ENCODE measurements at regions not wholly inside any gene's neighbourhood (a gene's known extent, or its start where the extent isn't known, plus 50 kb on each side); places are given as distances from the start of the nearest gene placed in this dataset.

GRCh38 chr3:157626817-157627216 lies 123.6 kb upstream of the VEPH1 start:
- TF ChIP-seq CTCF (conservative IDR thresholded peaks at IDR 0.05 in 1 of 2, IDR thresholded peaks at IDR 0.05 in 1 of 2; ENCODE audit: low read depth in 1 of 2, low read length in 2 of 2) (no peak), EZH2 (IDR thresholded peaks at IDR 0.05; ENCODE audit: low read length, missing control alignments) (no peak)
- H2AFZ ChIP-seq (ENCODE audit: low read length) = no peak overlapping the region
- H4K20me1 ChIP-seq (ENCODE audit: control insufficient read depth, extremely low read depth, insufficient read depth, low read length) = no peaks in the 10 kb centered on the region
- peaks cover 4% of the 10 kb centered on the region for H3K27me3 ChIP-seq (ENCODE audit: control insufficient read depth, insufficient read depth, low read length)
- no peaks in the 10 kb centered on the region for H3K79me2 ChIP-seq (ENCODE audit: control insufficient read depth, insufficient read depth, low read length)
- DNase-seq (ENCODE audit: low read depth in 2 of 2) = no peak
- H3K27ac ChIP-seq (ENCODE audit: insufficient read depth, low read length) = no peak overlapping the region
- H3K9ac ChIP-seq (ENCODE audit: insufficient read depth, low read length) = no peak overlapping the region
- no peaks in the 10 kb centered on the region for H3K4me1 ChIP-seq (ENCODE audit: control insufficient read depth, extremely low read depth, insufficient read depth, low read length)
- no peak overlapping the region for H3K4me3 ChIP-seq (replicated peaks in 1 of 4; ENCODE audit: control extremely low read depth in 1 of 4, insufficient read depth in 1 of 4, low read depth in 3 of 4, low read length in 4 of 4)
- H3K4me2 ChIP-seq (ENCODE audit: extremely low read depth, insufficient read depth, low read length) = no peak overlapping the region
- no peaks in the 10 kb centered on the region for H3K9me3 ChIP-seq (ENCODE audit: control insufficient read depth, insufficient read depth, low read depth, low read length)
- no peaks in the 10 kb centered on the region for H3K36me3 ChIP-seq (ENCODE audit: control insufficient read depth, insufficient read depth, low read length)

- no peaks in the 10 kb centered on the region for H3K9me3 ChIP-seq (ENCODE audit: control insufficient read depth, insufficient read depth, low read depth, low read length)
- H3K27me3 ChIP-seq (ENCODE audit: control insufficient read depth, insufficient read depth, low read length) = no peaks in the 10 kb centered on the region
- H3K4me1 ChIP-seq (ENCODE audit: control insufficient read depth, extremely low read depth, insufficient read depth, low read length) = no peaks in the 10 kb centered on the region
- no peak overlapping the region for H3K4me3 ChIP-seq (replicated peaks in 1 of 4; ENCODE audit: control extremely low read depth in 1 of 4, insufficient read depth in 1 of 4, low read depth in 3 of 4, low read length in 4 of 4)
- no peaks in the 10 kb centered on the region for H4K20me1 ChIP-seq (ENCODE audit: control insufficient read depth, extremely low read depth, insufficient read depth, low read length)
- no peak overlapping the region for H3K27ac ChIP-seq (ENCODE audit: insufficient read depth, low read length)
- no peak for DNase-seq (ENCODE audit: low read depth in 2 of 2)
- H3K4me2 ChIP-seq (ENCODE audit: extremely low read depth, insufficient read depth, low read length) = no peak overlapping the region
- H2AFZ ChIP-seq (ENCODE audit: low read length) = no peak overlapping the region
- TF ChIP-seq CTCF (conservative IDR thresholded peaks at IDR 0.05 in 1 of 2, IDR thresholded peaks at IDR 0.05 in 1 of 2; ENCODE audit: low read depth in 1 of 2, low read length in 2 of 2) (no peak), EZH2 (IDR thresholded peaks at IDR 0.05; ENCODE audit: low read length, missing control alignments) (no peak)
- H3K36me3 ChIP-seq (ENCODE audit: control insufficient read depth, insufficient read depth, low read length) = no peaks in the 10 kb centered on the region
- H3K79me2 ChIP-seq (ENCODE audit: control insufficient read depth, insufficient read depth, low read length) = no peaks in the 10 kb centered on the region
- no peak overlapping the region for H3K9ac ChIP-seq (ENCODE audit: insufficient read depth, low read length)
Measured at GRCh38 chr3:157624801-157625200, 121.6 kb upstream of the VEPH1 start.

GRCh38 chr3:157618886-157619285 lies 115.7 kb upstream of the VEPH1 start:
- no peaks in the 10 kb centered on the region for H3K36me3 ChIP-seq (ENCODE audit: control insufficient read depth, insufficient read depth, low read length)
- no peak overlapping the region for H2AFZ ChIP-seq (ENCODE audit: low read length)
- H4K20me1 ChIP-seq (ENCODE audit: control insufficient read depth, extremely low read depth, insufficient read depth, low read length) = no peaks in the 10 kb centered on the region
- H3K27me3 ChIP-seq (ENCODE audit: control insufficient read depth, insufficient read depth, low read length) = no peaks in the 10 kb centered on the region
- TF ChIP-seq CTCF (conservative IDR thresholded peaks at IDR 0.05 in 1 of 2, IDR thresholded peaks at IDR 0.05 in 1 of 2; ENCODE audit: low read depth in 1 of 2, low read length in 2 of 2) (no peak), EZH2 (IDR thresholded peaks at IDR 0.05; ENCODE audit: low read length, missing control alignments) (no peak)
- no peaks in the 10 kb centered on the region for H3K9me3 ChIP-seq (ENCODE audit: control insufficient read depth, insufficient read depth, low read depth, low read length)
- H3K79me2 ChIP-seq (ENCODE audit: control insufficient read depth, insufficient read depth, low read length) = no peaks in the 10 kb centered on the region
- H3K9ac ChIP-seq (ENCODE audit: insufficient read depth, low read length) = no peak overlapping the region
- DNase-seq (ENCODE audit: low read depth in 2 of 2) = no peak
- H3K27ac ChIP-seq (ENCODE audit: insufficient read depth, low read length) = no peak overlapping the region
- H3K4me1 ChIP-seq (ENCODE audit: control insufficient read depth, extremely low read depth, insufficient read depth, low read length) = no peaks in the 10 kb centered on the region
- H3K4me2 ChIP-seq (ENCODE audit: extremely low read depth, insufficient read depth, low read length) = no peak overlapping the region
- H3K4me3 ChIP-seq (replicated peaks in 1 of 4; ENCODE audit: control extremely low read depth in 1 of 4, insufficient read depth in 1 of 4, low read depth in 3 of 4, low read length in 4 of 4) = no peak overlapping the region
